ENCODE measurements at regions not wholly inside any gene's neighbourhood (a gene's known extent, or its start where the extent isn't known, plus 50 kb on each side); places are given as distances from the start of the nearest gene placed in this dataset.
A peak's percentile ranks its signal among the peaks of the same experiment; 100 is the strongest.

DNA sequence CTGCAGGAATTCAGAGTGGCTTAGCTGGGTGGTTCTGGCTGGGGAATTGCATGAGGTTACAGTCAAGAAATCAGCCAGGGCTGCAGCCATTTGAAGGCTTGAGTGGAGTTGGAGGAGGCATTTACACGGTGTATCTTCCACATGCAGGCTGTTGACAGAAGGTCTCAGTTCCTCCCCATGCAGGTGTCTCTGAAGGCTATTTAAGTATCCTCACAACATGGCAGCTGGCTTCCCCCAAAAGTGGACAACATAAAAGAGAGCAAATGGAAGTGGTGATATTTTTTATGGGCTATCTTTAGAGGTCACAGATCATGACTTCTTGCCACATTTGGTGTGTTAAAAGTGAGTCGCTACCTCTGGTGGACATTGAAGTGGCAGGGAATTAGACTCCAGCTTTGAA, 60.1 kb upstream of the SPRED1 start:
- intact Hi-C loops (cut with DNase I) = no loop called here
- DNase-seq = no peak
- no peak for ATAC-seq (ENCODE audit: poor library complexity)

DNA sequence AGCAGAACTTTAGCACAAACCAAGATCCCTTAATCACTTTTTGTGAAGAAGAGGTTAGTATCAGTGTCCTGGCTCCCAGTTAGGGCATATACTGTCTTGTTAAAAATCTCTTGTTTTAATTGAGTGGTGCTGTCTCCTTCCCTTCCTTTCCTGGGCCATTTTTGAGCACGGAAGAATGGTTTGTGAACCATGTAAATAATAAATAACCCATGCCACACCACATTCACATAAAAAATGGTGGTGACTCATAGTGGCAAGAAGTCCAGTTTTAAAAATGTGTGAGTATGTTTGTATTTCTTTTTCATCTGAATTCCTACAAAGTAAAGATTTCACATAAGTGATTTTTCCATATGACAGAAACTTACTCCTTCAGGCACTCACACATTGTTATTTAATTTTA, 59.1 kb upstream of the SPRED1 start:
- intact Hi-C loops (cut with DNase I) = no loop called here
- ATAC-seq (ENCODE audit: poor library complexity) (no peak), DNase-seq (no peak)

DNA sequence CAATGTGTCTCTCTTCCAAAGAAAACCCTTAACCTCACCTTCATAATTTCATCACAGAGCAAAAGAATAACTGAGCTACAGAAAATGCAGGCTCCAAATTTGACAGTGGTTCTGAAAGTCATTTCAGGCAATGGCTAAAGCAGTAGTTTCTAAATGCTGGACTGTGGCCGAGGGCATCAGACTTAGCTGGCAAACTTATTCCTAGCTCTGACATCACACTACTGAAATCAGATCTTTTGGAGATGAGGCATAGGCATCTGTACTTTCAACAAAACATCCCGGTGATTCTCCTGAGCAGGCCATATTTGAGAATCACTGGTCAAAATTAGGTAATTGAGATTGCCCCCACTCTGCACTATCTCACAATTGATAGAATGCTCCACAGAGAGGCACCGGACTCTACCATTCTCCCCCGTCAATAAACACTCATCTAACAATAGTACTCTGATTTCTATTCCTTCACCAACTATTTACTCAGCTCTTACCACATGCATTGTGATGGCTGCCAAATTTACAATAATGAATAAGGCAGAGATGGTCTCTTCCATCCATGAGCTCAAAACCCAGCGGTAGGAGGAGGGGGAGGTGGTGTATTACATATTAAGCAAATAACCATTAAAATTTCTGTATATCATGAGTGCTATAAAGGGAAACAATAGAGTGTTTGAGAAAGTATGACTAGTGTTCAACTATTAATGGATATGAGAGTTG, 57.3 kb upstream of the SPRED1 start:
- no peak for DNase-seq
- intact Hi-C loops (cut with DNase I) = no loop called here
- ATAC-seq (ENCODE audit: poor library complexity) = no peak

DNA sequence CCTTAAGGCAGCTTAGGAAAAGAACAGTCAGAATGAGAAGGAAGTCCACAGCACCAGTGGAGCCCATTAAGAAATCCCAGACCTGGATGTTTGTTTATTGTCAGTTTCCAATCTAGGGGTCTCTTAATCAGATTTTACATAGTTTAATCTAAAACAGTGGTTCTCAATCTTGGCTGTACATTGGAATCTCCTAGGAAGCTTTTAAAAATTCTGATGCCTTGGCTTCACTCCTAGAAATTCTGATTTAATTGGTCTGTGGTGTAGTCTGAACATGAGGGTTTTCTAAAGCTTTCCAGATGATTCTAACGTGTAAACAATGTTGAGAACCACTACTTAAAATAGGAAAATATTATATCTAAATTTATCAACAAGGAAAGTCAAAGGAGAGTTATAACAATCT, 56.6 kb upstream of the SPRED1 start:
- intact Hi-C loops (cut with DNase I) = no loop called here
- DNase-seq (no peak), ATAC-seq (ENCODE audit: poor library complexity) (no peak)

DNA sequence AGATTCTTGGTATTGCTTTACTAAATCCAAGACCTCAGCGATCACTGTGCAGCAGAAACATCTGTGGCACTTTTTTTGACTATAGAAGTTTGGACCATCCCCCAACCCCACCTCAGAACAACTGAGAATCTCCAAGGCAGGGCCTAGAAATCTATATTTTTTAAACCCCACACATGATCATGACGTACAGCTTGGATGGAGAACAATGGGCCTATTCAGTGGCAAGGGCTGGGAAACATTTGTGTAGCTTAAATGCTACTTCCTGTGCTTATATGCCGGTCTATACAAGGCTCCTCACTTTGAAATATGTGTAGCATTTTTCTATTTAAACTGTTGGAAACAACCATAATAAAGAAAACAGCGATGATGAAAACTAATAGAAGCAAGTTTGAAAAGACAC, 55.1 kb upstream of the SPRED1 start:
- DNase-seq = no peak
- intact Hi-C loops (cut with DNase I) = no loop called here
- ATAC-seq (ENCODE audit: poor library complexity) = no peak

DNA sequence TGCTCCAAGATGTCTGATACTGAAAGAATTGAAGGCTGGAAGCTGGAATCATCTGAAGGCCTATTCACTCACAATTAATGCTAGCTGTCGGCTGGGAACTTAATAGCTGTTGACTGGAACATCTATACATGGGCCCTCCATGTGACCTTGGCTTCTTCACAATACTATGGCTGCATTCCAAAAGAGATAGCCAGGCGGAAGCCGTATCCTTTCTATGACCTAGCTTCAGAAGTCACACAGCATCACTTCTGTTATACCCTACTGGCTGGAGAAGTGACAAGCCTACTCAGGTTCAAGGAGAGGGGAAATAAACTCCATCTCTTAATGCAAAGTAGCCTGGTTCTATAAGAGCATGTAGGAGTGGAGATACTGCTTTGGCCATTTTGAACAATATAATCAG, 50.9 kb upstream of the SPRED1 start:
- ATAC-seq (ENCODE audit: poor library complexity) (peak; percentile 89), DNase-seq (no peak)
- intact Hi-C loops (cut with DNase I) = no loop called here

DNA sequence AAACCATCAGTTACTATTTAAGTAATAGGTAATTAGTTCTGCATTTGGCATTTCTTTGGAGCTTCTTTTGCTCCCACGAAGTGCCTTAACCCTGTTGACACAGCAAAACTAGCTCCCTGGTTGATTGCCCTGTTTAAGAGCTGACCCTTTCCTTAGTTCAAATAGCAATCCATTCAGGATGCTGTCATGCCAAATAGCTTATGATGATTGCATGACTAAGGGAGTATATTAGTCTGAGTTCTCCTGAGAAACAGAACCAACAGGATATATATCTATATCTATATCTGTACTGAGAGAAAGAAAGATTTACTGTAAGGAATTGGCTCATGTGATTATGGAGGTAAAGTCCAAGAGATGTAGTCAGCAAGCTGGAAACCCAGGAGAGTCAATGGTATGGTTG, 50.3 kb upstream of the SPRED1 start:
- DNase-seq (no peak), ATAC-seq (ENCODE audit: poor library complexity) (no peak)
- intact Hi-C loops (cut with DNase I) = no loop called here

All from Right ventricle myocardium superior (tissue), 1 donor.